ENCODE measurements at regions not wholly inside any gene's neighbourhood (a gene's known extent, or its start where the extent isn't known, plus 50 kb on each side); places are given as distances from the start of the nearest gene placed in this dataset.
A peak's percentile ranks its signal among the peaks of the same experiment; 100 is the strongest.

DNA sequence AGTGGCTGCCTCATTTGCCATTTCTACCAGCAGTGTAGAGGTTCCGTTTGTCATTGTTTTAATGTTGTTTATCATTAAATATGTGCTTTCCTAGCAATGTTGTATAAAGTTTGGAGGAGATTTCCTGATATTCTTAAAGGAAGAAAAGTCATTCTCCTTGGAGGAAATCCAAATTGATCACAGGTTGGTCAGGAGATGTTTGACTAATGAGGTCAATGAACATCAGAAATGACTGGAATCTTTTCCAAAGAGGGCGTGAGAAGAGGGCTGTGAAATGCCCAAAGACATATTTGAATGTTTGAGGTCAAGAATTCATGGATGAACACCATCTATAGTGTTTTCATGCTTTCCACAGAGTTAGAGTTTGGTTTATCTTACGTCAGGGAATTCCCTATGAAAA lies 471.3 kb downstream of the MAT2B start:
- ATAC-seq, result no peak

DNA sequence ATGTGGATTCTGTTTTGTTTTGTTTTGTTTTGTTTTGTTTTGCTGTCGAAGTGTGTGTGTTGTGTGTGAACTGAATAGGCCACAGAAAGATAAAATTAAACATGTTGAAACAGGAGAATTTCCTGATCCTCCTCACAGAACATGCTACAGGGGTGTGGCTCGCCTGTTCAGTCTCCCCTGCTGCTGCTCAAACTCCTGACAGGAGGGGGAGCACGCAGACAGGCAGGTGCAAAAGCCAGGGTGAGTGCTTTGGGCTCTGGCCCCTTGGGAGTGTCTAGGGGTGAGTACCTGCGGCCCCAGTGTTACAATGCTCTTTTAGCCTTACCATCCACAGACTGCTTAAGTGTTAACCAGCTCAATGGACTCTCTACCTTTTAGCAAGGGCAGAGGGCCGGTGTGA lies 473.5 kb downstream of the MAT2B start:
- DNase-seq (no peak), ATAC-seq (no peak)
- intact Hi-C loops (cut with DNase I), result no loop called here

More for the DNA sequence above, 471.3 kb downstream of the MAT2B start:
- intact Hi-C loops (cut with DNase I), result no loop called here
- no peak for DNase-seq

DNA sequence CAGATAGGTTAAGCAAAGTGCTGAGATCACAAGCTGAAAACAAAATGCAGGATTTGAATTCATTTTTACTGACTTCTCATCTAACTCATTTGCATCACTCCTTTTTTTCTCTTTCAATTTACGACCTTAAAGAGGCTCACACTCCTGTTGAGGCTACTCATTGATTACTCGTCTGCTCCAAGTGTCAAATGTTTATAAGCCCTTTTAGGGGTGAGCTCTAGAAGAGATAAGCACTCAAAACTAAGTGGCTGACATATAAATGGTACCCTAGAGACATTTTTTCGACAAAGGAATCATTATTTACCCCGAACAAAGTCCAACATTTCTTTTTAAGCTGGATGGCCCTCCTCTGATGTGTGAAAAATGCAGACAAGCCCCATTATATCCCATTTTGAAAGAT lies 483.1 kb downstream of the MAT2B start:
- ATAC-seq (no peak), DNase-seq (no peak)
- intact Hi-C loops (cut with DNase I), result no loop called here

DNA sequence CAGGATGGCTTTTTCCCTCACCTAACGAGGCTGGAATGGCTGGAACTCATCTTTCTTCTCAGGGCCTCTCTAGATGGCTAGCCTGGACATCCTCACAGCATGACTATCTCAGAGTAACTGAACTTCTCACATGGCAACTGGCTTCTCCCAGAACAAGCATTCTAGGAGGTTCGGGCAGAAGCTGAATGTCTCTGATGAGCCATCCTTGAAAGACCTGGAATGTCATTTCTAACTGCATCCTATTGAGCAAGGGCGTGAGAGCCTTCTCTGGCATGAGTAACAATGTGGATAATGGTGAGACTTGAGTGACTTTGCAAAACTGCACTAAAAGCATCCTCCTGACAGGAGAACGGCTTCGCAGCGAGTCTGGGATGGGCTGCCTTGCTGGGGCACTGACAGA lies 487.7 kb downstream of the MAT2B start:
- intact Hi-C loops (cut with DNase I), result no loop called here
- DNase-seq (no peak), ATAC-seq (no peak)

DNA sequence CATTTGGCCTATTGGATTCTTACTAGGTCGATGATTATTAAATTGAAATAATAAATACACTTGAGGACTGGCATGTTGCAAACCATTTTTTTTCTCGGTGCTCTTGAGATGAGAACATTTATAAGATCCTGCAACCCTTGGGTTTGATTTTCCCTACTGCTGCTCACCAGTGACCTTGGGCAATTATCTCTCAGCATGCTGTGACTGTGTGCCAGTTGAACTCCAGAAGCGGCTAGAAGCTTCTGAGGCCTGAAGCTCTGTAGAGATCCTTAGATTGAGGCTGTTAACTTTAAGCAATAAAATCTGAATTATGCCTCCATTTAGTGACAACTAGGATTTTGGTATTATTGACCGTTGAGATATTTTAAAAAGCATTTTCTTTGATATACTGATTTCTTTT lies 489.8 kb downstream of the MAT2B start:
- DNase-seq (no peak), ATAC-seq (no peak)
- intact Hi-C loops (cut with DNase I), result no loop called here

DNA sequence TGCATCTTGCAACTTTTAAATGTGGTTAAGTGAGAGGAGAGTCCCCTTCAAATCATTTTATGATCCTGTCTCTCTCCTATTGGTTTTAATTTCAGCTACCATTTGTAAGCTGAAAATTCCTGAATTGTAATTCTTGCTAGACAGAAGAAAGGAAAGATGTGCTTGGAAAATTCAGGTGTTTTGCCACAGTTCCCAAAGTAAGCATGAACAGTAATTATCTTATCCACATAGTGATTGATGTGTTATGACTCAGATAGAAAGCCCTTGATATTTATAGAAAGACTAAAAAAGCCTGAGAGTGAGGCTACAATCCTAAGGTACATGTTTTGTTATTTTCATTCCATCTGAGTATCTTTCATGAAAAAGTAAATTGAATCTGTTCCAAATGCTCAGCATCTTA lies 492.5 kb downstream of the MAT2B start:
- intact Hi-C loops (cut with DNase I), result no loop called here
- ATAC-seq, result no peak
- DNase-seq, result no peak

DNA sequence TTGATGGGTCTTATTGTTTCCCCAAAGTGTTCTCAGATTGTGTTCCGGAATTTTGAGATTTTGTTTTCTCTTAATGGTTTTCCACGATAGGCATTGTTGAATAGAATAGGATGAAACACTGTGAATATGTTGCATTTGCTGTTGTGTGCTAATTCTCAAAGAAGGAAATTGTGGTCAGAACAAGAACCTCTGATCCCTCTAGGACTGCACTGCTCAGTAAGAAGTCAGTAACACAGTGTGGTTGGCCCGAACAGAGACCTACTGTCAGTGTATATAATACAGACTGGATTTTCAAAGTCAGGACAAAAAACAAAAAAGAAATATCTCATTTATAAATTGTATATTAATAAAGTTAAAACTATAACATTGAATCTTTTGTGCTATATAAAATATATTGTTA lies 494.8 kb downstream of the MAT2B start:
- intact Hi-C loops (cut with DNase I), result no loop called here
- ATAC-seq, result no peak

DNA sequence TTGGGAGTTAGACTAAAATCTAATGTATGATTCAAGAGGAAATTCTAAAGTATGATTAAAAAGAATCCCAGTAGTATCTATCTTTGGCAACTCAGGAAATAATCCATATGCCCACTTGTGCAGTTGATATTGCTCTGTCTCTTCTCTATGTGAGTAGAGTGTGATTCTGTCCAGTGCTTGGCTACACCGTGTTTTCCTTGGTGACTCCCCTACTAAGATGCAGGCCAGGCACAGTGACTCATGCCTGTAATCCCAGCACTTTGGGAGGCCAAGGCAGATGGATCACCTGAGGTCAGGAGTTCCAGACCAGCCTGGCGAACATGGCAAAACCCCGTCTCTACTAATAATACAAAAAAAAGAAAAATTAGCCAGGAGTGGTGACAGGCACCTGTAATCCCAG lies 495.4 kb downstream of the MAT2B start:
- DNase-seq (no peak), ATAC-seq (no peak)
- intact Hi-C loops (cut with DNase I), result no loop called here

More for the DNA sequence above, 494.8 kb downstream of the MAT2B start:
- DNase-seq, result no peak

DNA sequence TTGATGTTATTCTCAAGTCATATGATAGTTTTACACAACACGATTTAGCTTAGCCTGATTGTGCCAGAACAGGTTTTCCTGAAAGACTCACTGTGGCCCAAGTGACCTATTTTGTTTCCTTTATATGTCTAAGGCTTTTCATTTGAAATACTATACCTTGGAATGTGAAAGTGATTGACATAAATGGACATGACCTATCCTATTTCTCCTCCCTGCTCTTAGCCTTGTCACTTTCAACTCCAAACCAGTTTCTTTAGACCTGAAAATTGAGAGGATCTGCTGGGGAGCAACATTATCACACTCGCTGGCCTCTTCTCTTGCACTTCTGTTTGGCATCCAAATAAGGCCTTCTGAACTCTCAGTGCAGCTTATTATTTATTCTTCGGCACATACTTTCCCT lies 496.8 kb downstream of the MAT2B start:
- ATAC-seq (no peak), DNase-seq (no peak)
- intact Hi-C loops (cut with DNase I), result no loop called here

DNA sequence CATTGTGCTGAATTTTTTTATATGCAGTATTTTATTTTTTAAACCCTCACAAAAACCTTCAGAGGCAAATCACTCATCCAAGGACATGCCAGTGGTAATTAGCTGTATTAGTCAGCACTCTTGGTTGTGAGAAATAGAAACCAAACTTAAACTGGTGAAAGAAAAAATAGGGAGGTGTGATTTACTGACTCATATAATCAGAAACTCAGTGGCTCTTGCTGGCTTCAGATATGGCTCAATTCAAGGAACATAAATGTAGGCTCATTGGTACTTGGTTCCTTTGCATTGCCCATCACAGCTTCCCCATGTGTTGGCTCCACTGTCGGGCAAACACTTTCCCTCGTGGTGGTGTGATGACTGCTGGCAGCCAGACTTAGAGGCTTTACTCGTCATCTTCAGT lies 497.2 kb downstream of the MAT2B start:
- no peak for DNase-seq
- intact Hi-C loops (cut with DNase I), result no loop called here
- no peak for ATAC-seq

DNA sequence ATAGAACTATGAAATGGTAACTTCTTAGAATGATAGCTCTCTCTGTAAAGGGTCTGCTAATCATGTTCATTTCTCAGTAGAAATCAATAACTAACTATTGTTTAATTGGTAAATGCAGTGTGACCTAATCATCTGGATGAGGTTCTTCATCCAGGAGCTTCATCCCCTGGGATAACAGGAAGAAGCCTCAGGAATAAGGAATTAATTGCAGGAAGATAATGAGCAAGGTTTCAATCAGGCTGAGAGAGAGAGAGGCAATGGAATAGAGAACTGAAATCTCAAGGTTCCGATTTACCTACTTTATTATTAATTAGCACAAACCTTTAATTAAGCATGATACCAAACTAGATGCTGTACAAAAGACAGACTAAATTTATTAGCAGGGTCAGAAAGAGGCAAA lies 499.7 kb downstream of the MAT2B start:
- DNase-seq, result no peak
- intact Hi-C loops (cut with DNase I), result no loop called here
- no peak for ATAC-seq

DNA sequence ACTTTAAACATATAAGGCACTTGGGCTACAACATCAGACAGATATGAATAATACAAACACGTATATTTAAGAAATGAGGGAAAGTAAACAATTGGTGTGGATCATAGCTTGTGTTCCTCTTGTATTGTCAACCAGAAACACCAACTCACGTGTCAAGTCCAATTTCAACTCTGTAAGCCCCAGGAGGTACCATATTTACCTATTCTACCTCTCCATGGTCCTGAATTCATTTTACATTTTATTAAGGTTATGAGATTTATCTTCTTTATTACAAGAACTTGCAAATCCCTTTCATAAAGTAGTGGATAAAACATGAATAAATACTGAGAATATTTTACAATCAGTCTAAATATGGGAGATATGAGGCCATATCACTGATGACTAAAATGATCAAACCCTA lies 501.6 kb downstream of the MAT2B start:
- no peak for ATAC-seq

DNA sequence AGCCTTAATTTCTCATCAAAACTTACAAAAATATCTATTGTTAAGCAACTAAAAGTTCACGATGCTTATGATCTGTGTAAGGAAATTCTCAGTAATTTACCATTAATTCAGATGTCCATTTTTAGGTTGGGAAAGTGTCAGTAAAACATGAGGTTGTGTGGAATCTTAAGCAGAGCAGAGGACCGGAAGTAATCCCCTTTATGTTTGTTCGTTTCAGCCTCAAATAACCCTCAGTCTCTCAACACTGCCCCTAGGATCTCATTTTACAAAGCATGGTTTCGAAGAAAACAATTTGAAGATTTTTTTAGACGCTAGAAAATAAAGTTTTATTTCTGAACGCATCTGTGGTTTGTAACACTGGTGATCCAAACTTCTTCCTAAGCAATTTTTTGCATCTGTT lies 504.2 kb downstream of the MAT2B start:
- no peak for DNase-seq
- ATAC-seq, result no peak
- intact Hi-C loops (cut with DNase I), result loop anchor here in 1 of 2 donors (10.0 kb wide), 1 partner anchor 1195 kb away; no protein-coding TSS in a partner anchor

More for the DNA sequence above, 501.6 kb downstream of the MAT2B start:
- DNase-seq, result no peak
- intact Hi-C loops (cut with DNase I), result no loop called here

DNA sequence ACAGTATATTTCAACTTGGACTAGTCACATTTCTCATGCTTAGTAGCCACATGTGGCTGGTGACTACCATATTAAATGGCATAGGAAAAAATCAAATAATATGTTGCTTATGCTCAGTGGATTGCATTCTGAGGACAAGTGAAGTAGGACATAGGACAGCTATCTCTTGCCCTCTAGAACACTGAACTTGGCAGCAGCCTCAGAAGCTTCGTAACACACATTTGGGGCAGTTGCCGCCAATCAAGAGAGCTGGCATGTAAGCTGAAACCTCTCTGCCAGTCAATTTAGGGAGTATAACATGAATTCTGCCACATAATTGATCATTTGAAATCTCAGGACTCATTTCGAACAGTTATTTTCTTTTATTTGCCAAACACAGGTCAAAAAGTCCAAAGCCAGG lies 505.5 kb downstream of the MAT2B start:
- intact Hi-C loops (cut with DNase I), result loop anchor here in 1 of 2 donors (10.0 kb wide), 1 partner anchor 1194 kb away; no protein-coding TSS in a partner anchor
- DNase-seq (no peak), ATAC-seq (peak in 1 of 2 donors; percentile 50)

DNA sequence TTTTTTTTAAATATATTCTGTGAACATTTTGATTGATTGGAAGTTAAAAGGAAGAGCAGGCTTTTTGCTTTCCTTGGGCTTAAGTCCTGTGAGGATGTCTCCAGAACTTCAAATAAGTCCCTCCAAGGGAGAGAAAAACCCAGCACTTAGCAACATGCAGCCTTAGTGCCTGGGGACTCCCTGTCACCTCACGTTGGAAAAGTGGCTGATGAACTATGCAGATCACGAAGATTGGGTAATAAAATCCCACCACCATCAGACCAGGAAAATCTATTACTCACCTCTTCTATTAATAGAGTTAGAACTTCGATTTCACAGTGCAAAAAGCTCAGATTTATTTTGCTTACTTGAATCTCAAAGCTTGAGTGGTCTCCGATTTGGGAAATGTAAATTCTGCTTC lies 507.0 kb downstream of the MAT2B start:
- ATAC-seq, result no peak
- intact Hi-C loops (cut with DNase I), result loop anchor here in 1 of 2 donors (2.0 to 10.0 kb wide), 2 partner anchors 492 to 1192 kb away; no protein-coding TSS in a partner anchor
- DNase-seq, result no peak

DNA sequence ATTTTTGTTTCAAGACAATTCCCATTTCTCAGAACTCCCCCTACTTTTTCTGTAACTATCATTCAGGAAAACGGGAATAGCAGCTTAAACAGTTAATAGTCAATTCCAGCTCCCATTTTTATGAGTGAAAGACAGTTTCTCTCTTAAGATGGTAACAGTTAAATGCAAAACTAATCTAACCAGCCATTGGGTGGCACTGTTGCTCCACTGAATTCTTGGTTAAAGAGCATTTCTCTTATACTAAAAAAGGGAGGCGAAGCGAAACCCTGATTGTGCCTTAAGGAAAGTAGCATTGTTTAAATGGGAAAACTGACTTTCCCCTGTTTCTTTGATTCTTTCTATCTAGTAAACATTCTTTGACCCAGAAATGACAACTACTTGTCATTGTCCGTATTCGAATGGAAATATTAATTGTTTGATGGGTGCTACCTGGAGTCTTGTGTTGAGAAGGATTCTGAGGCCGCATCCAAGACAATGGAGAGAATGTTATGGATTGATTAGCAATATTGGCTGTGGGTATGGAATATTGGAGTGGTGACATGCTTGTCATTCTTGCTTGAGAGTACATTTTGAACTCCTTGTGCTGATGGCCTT lies 507.8 kb downstream of the MAT2B start:
- ATAC-seq (peak; percentile 33 to 47), DNase-seq (peak; percentile 27)
- intact Hi-C loops (cut with DNase I), result loop anchor here in 1 of 2 donors (2.0 to 10.0 kb wide), 2 partner anchors 492 to 1192 kb away; no protein-coding TSS in a partner anchor

DNA sequence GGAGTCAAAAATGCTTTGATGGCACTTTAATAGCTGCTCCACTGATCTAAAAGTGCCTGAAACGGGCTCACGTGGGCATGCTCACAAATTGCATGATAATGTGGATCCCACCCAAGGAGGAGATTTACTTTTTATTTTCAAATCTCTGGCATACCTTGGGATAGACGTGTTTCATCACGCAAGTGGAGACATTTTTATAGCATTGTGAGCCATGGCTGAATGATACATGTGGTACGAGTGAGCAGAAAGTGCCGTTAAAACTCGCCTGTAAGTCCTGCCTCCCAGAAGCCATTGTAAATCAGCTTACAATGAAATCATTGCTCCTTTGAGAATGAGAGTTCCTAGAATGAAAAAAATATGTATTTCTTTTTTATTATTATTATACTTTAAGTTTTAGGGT lies 514.7 kb downstream of the MAT2B start:
- no peak for DNase-seq
- intact Hi-C loops (cut with DNase I), result no loop called here
- ATAC-seq, result no peak

DNA sequence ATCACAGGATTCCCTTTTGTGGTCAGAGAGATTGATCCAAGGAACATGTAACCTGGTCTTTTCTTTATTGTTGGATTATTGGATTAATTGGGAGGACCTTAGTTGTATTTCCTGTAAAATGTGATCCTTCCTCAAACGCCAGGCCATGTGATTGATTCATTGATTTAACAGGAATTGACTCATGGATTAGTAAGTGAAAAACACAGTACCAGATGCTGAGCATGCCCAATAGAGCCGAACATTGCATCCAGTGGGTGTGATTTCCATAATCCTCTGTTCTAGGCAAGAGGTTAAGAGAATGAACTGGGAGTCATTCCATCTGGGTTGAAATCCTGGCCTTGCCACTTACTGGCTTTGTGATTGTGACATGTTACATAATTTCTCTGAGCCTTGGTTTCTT lies 522.3 kb downstream of the MAT2B start:
- ATAC-seq (peak in 1 of 2 donors; percentile 41), DNase-seq (no peak)
- intact Hi-C loops (cut with DNase I), result no loop called here

DNA sequence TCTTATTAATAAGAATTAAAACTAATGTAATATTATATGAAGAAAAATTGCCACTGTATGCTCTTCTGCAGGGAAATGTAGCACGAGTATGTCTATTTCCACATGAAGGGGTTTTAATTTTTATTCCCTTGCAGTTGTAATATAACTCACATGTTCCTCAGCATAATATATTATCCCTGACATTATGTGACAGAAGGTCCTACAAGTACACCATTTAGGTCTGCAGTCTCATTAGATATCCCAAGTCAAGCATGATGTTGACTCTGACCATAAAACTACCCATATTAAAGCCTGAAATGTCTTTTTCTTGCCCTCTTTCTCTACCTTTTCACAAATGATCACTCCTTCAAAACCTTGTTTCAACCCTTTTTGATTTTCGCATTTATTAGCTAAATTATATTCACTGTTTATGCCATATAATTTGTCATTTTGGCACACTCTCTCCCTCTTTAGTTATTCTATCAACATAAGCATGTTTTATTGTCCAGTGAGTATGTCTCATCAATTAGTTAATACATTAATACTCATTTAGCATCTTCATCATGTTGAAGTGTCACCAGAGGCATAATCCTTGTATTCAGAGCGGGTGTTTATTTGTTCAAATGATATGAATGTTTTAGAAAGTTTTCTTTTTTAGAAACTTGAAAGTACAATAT lies 532.8 kb downstream of the MAT2B start:
- intact Hi-C loops (cut with DNase I), result no loop called here
- no peak for DNase-seq
- no peak for ATAC-seq

DNA sequence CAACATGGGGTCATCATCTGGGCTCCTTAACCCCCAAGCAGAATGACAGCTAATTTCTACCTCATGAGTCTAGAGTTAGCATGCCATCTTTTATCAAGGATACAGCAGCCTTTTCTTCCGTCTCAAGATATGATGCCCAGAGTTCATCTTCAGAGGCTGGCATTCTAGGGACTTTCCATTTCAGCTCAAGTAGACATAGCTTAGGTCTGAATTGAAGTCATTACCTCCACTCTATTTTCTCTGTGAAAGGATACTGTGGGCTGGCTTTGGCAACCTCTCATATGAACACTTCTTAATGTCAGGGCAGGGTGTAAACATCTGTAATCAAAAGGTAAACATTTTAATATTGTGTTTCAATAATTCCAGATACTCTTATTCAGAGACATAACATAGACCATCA lies 535.7 kb downstream of the MAT2B start:
- ATAC-seq (no peak), DNase-seq (no peak)
- intact Hi-C loops (cut with DNase I), result loop anchor here (10.0 kb wide), 2 partner anchors 434 to 464 kb away; no protein-coding TSS in a partner anchor

DNA sequence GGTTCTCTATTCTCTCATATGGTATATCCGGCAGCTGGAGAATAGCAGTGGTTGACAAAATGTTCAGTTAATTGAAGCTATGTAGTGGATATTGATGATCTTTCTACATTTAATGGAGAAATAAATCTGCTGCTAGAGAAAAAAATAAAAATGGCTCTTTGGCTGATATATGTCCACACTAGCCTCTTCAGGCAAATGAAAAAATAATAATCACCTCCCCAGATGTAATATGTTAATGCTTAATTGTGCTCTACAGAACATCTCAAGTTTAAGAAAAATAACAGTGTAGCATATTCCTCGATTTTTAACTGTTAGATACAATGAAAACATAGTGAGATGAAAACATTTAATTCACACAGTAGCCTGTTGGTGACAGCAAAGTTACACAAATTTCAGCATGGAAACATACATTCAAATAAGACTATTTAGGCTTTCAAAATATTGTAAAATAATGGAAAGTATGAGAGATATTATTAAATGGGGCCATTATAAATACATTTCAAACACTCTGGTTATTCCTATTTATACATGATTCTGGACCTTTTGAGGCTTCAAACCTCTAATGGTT lies 543.0 kb downstream of the MAT2B start:
- intact Hi-C loops (cut with DNase I), result loop anchor here (10.0 kb wide), 2 partner anchors 426 to 456 kb away; no protein-coding TSS in a partner anchor
- DNase-seq, result no peak
- ATAC-seq, result no peak

Measured in left cardiac atrium (tissue), 4 donors.